GM19238 (cell line): ENCODE measurements at regions not wholly inside any gene's neighbourhood (a gene's known extent, or its start where the extent isn't known, plus 50 kb on each side); places are given as distances from the start of the nearest gene placed in this dataset.
A peak's percentile ranks its signal among the peaks of the same experiment; 100 is the strongest.

ENCODE experiments used
- DNase-seq: peaks from one replicate; pipeline ENCODE4 v3.0.0; 2011; ENCODE audit warnings: low spot score; ENCODE audit not compliant: insufficient read length

GRCh38 chr13:50192272-50192813, 177.1 kb downstream of the KCNRG start:
- DNase-seq: no peak

GRCh38 chr13:50195045-50195444, 179.8 kb downstream of the KCNRG start:
- no peak for DNase-seq

GRCh38 chr13:50196118-50196517, 180.9 kb downstream of the KCNRG start:
- DNase-seq: no peak

GRCh38 chr13:50197705-50198104, 182.5 kb downstream of the KCNRG start:
- DNase-seq: no peak

GRCh38 chr13:50198508-50198907, 183.3 kb downstream of the KCNRG start:
- no peak for DNase-seq

- no peak for DNase-seq
These were observed 185.3 kb downstream of the KCNRG start for GRCh38 chr13:50200569-50200968.

- DNase-seq: no peak
These were observed 185.7 kb downstream of the KCNRG start for GRCh38 chr13:50200988-50201387.

GRCh38 chr13:50202485-50202884, 187.2 kb downstream of the KCNRG start:
- no peak for DNase-seq

GRCh38 chr13:50203256-50203941, 188.2 kb downstream of the KCNRG start:
- DNase-seq: no peak

GRCh38 chr13:50205581-50205980, 190.3 kb downstream of the KCNRG start:
- DNase-seq: no peak

- DNase-seq: peak; percentile 19
These were observed 193.6 kb downstream of the KCNRG start for GRCh38 chr13:50208826-50209335.

- DNase-seq: no peak
These were observed 194.4 kb downstream of the KCNRG start for GRCh38 chr13:50209631-50210030.

GRCh38 chr13:50213526-50213925, 198.3 kb downstream of the KCNRG start:
- DNase-seq: no peak

GRCh38 chr13:50214514-50214913, 199.3 kb downstream of the KCNRG start:
- no peak for DNase-seq

- DNase-seq: no peak
These were observed 200.2 kb downstream of the KCNRG start for GRCh38 chr13:50215399-50215798.

- no peak for DNase-seq
These were observed 204.5 kb downstream of the KCNRG start for GRCh38 chr13:50219743-50220142.

- DNase-seq: no peak
These were observed 205.7 kb downstream of the KCNRG start for GRCh38 chr13:50220938-50221337.

- no peak for DNase-seq
These were observed 207.5 kb downstream of the KCNRG start for GRCh38 chr13:50222569-50223332.

GRCh38 chr13:50224534-50224933, 209.3 kb downstream of the KCNRG start:
- no peak for DNase-seq

GRCh38 chr13:50225193-50226155, 210.2 kb downstream of the KCNRG start:
- no peak for DNase-seq

GRCh38 chr13:50226515-50227155, 211.4 kb downstream of the KCNRG start:
- DNase-seq: no peak
